Tongue (tissue), 1 donor: ENCODE measurements at regions not wholly inside any gene's neighbourhood (a gene's known extent, or its start where the extent isn't known, plus 50 kb on each side); places are given as distances from the start of the nearest gene placed in this dataset.

ENCODE experiments used
- DNase-seq: peaks from one replicate; pipeline ENCODE4 v3.0.0-alpha.2; 2015

DNA sequence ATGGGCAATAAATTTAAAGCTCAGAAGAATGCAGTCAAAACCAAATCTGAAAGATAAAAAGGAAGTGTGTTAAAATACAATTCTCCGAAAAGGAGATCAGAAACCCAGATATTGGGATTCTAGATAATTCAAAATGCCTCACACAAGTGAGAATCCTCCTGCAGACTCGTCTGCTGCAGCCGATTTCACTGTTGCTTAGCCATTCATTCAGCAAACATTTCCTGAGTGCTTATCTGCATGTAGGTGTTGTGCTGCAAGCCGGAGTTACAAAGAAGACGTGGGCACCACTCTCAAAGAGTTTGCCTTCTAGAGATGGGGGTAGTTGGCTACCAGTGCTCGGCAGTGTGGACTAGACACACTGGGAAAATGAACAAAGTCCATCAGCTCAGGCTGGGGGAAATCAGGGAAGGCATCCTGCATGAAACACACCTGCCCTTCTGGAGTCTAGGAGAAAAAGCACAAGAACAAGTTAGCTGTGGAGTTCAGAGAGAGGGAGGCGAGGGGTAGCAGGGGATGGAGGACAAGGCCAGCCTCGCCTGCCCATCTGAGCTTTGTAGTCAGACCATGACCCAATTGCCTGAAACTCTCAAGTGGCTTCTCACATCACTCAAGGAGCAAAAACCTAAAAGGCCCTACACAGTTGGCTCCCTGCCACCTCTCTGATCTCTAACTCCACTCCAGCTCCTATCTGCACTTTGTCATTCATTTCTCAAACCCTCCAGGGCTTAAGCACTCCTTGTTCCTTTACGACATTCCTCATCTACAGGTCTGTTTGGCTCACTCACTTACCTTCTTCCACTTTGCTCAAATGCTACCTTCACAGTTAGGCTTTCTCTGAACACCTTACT, 310.0 kb upstream of the DDHD1 start:
- DNase-seq = peak; percentile 6

DNA sequence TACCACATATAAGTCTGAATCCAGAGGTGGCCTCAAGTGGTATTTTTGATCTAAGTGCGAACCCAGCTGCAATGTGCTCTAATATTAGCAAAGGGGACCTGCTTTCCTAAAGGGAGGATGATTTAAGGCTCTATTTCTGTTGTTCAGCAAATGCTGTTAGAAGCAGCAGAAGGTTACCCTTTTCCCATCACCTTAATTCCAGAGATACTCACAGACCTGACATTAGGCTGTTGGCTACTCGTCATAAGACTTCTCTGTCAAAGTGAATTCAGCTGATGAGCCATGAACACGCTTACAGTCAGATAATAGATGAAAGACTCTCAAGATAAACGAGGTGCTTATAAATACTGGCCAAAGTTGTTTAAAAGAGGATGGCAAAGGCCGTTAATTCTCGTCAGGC, 308.7 kb upstream of the DDHD1 start:
- DNase-seq = no peak

- no peak for DNase-seq
Observed at GRCh38 chr14:53460544-53460943, 307.4 kb upstream of the DDHD1 start.

- DNase-seq = no peak
Observed at GRCh38 chr14:53458368-53458814, 305.3 kb upstream of the DDHD1 start.

DNA sequence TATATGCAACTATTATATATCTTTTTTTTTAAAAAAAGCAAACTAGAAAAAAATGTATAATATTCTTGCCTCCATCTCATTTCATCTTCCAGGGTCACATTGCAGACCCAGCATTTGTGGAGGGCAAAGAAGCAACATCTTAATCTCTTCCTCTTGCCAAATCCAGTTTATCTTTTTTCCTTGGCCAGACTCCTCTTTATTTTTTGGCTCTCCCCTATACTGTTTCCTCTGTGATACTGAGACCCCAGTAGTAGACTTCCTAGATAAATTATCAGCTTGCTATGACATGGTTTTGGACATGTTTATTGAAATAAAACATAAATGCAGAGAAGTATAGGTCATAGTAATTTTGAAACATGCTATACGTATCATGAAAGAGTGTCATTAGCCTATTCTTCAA, 303.8 kb upstream of the DDHD1 start:
- DNase-seq = no peak

DNA sequence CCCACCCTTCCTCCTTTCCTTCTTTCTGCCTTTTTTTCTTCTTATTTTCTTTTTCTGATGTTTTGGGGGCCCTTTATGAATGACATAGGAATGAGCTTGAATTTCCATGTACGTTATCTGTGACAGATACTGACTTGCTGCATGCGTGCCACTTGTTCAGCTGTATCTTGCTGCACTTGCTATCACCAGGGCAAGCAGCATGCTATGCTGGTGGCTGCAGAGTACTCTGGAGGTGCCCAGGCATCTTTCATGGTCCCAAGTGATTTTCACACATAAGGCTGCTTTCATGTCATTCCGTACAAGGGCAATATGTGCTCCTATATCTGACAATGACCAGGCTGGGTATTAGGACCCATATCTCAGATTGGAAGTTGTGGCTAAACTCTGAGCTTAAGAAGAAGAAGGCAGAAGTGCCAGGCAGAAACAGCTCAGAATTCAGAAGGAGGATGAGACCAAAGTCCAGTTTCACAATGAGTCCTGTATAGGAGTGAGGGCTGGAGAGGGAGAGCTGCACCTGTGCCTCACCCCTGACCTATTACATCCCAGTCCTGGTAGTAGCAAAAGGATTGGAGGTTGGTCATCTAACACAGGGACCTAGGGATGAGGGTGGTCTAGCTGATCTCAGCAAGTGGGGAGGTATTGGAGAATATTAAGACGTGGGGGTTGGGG, 299.0 kb upstream of the DDHD1 start:
- DNase-seq = no peak

DNA sequence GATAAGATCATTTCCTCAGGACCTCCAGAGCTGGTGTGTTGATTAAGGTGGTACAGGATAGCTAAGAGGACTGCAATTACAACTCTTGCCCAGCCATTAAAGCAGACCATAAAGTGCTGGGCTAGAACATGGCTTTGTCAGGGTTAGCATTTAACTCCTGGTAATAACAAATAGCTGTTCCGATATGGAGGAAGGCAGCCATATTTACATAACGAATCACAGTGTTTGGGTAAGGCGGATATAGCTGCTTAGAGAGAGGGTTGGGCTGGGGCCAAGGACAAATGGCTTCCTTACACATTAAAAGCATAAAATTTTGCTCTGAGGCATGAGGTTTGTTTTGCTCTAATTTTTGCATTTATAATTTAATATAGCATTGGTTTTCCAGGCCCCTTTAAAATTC, 297.7 kb upstream of the DDHD1 start:
- no peak for DNase-seq

- no peak for DNase-seq
Observed at GRCh38 chr14:53448682-53449081, 295.6 kb upstream of the DDHD1 start.

DNA sequence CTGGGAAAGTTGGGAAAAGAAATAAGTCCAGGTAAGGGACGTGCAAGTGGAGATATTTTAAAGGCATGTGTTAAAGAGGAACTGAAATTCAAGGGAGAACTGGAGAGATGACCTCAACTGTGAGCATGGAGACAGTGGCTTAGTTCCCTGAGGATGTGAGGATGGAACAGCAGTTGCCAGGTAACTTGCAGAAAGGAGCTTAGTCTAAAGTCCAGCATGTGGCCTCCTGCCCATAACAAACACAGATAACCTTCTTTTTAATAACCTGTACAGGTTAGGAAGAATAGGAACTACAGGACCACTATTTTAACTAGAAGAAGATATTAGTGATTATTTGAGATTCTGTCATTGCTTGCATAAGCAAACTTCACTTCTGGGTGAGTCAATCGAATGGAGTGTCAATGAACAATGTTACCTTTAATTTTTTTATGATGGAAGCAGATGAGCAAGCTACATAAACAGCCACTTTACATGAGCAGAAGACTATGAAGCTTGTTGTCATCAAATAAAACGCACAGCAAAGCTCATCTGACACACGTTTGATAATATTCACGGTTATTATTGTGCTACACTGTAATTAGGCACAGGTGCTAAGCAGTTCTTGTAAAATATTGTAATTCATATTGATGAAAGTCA, 291.7 kb upstream of the DDHD1 start:
- DNase-seq = no peak

- DNase-seq = peak; percentile 3
Observed at GRCh38 chr14:53441789-53442188, 288.7 kb upstream of the DDHD1 start.

DNA sequence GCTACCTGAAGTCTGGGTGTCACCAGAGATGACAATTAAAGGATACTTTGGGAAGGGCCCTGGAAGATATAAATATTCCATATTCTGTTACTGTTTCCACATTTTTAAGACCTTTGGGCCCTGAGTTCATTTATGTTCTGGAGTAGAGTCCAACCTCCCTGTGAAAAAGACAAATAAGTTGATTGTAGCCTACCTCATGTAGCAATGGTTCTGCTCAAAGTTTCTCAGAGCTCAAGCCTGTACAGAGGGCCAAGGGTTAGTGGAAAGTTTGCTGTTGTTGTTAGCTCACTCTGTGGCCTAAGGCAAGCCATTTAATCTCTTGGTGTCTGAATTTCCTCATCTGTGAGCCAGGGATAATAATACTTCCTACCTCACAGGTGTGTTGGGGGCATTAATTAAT, 284.7 kb upstream of the DDHD1 start:
- DNase-seq = no peak

DNA sequence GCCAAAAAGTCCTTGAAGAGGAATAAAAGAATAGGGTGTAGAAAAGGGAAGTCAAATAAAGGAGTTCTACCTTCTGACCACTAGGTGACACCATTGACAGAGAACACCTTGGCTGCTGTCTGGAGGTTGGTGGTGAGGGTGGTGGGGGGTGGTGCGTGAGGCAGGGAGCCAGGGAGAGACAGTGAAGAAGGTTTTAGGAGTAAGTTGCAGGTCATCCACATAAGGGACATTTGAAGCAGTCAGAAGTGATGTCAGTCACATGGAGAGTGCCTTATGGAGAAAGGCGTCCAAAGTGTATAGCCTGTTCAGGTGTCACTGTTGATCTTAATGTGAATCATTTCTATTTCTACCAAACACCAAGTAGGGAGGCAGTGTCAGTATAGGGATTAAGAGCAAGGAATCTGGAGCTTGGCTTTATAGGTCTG, 279.3 kb upstream of the DDHD1 start:
- peak; percentile 27 for DNase-seq

- no peak for DNase-seq
Observed at GRCh38 chr14:53430870-53431269, 277.7 kb upstream of the DDHD1 start.

- no peak for DNase-seq
Observed at GRCh38 chr14:53412819-53413675, 259.9 kb upstream of the DDHD1 start.

DNA sequence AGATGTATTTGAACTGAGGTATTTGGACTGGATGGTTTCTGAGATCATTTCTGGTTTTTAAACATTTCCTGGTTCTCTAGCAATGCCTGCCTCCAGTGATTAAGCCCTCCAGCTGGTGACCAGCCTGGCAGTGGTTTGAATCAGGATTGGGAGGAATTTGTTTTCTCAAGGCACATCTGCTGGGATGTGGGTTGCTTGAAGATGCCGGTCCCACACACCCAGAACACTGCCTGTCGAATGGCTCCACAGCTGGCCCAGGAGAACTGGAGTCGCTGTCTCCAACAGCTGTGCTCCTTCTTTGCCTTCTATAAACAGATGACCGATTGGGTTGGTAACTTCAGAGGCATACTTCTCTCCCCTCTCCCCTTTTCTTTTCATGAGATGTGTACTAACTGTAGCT, 258.0 kb upstream of the DDHD1 start:
- DNase-seq = peak; percentile 91

DNA sequence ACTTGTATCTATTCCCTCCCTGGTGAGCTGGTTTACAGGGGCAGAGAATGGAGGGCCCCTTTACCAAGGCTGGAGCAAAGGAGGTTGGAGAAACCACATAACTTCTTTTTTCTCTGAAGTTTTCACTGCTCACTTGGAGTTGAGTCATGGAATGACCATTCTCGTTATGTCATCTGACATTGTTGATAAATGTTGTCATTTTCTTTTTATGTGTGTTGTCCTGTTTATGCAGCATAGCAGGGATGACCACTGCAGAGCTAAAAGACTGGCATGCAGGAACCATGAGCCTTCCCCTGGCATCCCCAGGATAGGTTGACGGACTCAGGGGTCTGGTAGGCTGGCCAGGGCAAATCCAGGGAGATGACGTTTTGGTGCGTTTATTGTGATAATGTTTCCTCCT, 256.8 kb upstream of the DDHD1 start:
- DNase-seq = no peak

DNA sequence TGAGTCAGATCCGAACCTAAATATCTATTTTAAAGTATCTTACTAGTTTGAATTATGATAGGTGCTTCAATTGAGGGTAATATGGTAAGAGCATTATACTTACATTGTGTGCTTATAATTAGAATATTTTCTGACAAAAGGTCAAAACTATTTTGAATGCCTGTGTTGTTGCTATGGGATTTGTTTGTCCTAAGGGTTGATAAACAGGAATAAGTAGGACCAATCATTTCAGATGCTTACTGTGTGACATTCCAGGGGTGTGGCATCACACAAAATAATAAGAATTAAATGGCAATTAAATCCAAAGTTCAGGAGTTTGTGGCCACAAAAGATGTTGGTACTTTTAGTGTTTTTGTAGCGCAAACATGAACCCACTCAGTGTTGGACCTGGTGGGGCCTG, 256.2 kb upstream of the DDHD1 start:
- no peak for DNase-seq

DNA sequence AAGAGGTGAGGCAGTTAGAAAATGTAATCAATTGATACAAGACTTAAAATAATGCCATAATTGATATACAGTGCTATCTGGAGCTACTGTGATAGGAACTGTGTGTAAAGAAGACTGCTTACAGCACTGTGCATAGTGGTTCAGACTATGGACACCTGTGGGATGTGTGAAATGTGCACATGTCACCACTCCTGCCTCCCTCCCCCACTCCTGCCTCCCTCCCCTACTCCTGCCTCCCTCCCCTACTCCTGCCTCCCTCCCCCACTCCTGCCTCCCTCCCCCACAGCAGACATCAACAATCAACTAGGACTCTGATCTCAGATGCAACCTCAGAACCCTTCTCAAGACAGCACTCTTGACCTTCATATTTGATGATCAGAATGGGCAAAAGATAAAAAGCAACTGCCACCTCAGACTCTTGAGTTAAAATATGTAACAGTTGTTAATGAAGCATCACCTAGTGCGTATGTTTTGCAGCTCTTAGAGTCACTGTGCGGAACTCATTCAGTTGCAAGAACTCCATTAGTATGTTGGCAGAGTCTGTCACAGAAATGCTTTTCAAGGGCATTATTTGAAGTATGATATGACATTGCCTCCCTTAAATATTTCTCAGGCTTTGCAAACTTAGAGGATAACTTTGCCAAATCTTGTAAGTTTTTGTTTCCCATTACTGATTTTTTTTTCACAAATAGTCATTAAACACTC, 255.2 kb upstream of the DDHD1 start:
- no peak for DNase-seq

DNA sequence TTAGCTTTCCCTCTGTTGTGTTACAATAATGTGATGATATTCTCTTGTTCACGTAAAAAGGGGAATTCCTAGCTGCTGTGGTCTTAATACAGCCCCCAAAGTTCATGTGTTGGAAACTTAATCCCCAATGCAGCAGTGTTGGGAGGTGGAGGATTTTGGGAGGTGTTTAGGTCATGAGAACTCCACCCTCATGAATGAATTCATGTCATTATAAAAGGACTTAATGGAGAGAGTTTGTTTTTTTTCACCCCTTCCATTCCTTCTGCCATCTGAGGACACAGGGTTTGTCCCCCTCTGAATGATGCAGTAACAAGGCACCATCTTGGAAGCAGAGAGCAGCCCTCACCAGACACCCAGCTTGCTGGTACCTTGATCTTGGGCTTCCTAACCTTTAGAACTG, 253.4 kb upstream of the DDHD1 start:
- DNase-seq = no peak

GRCh38 chr14:53401646-53402045, 248.5 kb upstream of the DDHD1 start:
- no peak for DNase-seq

DNA sequence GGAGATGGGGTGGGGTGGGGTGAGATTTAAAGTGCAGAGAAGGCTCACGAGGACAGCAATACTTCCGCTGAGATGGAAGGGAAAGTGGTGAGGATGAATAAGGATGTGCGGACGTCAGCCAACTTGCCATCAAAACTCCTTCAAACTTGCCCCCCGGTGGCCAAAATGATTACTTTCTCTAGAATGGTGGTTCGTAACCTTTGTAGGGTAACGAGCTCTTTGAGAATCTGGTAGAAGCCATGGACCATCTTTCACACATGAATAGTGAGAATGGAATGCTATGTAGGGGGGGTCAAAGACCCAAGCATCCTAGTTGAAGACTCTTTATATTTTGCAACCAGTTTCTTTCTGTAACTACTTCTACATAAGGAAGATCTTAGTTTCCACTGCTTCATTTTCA, 245.9 kb upstream of the DDHD1 start:
- no peak for DNase-seq

- DNase-seq = no peak
Observed at GRCh38 chr14:53398616-53399015, 245.5 kb upstream of the DDHD1 start.
